ENCODE measurements at regions not wholly inside any gene's neighbourhood (a gene's known extent, or its start where the extent isn't known, plus 50 kb on each side); places are given as distances from the start of the nearest gene placed in this dataset.

DNA sequence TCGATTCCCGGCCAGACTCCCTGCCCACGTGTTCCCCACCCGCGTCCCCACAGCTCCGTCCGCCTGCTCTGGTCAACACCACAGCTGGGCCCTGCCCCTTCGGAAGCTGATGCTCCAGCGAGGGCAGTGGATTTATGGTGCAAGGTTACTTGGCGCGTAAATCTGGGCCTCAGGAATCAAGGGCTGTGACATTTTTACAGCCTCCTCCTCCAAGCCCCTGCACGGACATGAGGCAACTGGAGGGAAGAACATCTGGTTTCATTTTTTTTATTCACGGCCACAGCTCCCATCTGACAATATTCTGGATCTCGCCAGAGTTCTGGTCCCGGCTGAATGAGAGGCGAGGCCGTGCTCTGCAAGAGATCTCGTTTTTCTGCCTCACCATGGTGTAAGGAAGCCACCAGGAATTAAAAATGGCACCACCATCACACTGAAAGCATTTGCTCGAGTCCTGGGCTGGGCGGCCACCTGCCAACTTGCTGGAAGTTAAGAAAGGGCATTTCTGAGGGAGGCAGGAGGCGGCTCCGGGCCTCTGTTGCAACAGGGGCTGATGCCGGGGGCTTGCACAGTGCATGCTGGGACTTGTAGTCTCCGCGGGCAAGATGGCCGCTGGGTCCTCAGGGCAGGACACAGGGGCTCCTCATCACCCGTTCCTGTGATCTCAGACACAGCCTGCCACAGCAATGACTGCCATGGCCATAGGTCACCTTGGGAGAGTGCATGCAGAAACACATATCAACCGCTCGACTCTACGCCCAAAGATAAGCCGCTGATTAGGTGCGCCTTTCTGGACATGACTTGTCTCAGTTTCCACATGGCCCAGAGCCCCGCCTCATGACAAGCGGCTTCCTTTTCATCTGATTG is 148.5 kb downstream of the LY86 start (continued):
- TF ChIP-seq KDM4B (IDR thresholded peaks at IDR 0.05; ENCODE audit: borderline replicate concordance in 2 of 2, low read depth in 1 of 2) = no peak
- no peak for TF ChIP-seq NR4A1 (CRISPR knock-in tag; IDR thresholded peaks at IDR 0.05)
- TF ChIP-seq NR4A1 (tag; IDR thresholded peaks at IDR 0.05) = 0 out of 2 replicates have a peak, but pooled peaks have one; percentile 54
- TF ChIP-seq SIX5 (IDR thresholded peaks at IDR 0.05; ENCODE audit: borderline replicate concordance in 1 of 2, insufficient read depth in 1 of 2, low read depth in 1 of 2, low read length in 2 of 2) = peak; percentile 79 to 80; a peak in 3 of 4 replicates
- 0 out of 2 replicates have a peak, but pooled peaks have one; percentile 50 for TF ChIP-seq NBN (IDR thresholded peaks at IDR 0.05; ENCODE audit: low read depth)
- TF ChIP-seq, protein P1, sequence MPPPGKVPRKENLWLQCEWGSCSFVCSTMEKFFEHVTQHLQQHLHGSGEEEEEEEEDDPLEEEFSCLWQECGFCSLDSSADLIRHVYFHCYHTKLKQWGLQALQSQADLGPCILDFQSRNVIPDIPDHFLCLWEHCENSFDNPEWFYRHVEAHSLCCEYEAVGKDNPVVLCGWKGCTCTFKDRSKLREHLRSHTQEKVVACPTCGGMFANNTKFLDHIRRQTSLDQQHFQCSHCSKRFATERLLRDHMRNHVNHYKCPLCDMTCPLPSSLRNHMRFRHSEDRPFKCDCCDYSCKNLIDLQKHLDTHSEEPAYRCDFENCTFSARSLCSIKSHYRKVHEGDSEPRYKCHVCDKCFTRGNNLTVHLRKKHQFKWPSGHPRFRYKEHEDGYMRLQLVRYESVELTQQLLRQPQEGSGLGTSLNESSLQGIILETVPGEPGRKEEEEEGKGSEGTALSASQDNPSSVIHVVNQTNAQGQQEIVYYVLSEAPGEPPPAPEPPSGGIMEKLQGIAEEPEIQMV (tag; conservative IDR thresholded peaks at IDR 0.05; ENCODE audit: low read depth) = no peak
- TF ChIP-seq ZNF239 (CRISPR knock-in tag; IDR thresholded peaks at IDR 0.05) = no peak
- 0 out of 2 replicates have a peak, but pooled peaks have one; percentile 29 for TF ChIP-seq SMC3 (conservative IDR thresholded peaks at IDR 0.05; ENCODE audit: insufficient read depth, low read depth, low read length)
- TF ChIP-seq, protein P2, sequence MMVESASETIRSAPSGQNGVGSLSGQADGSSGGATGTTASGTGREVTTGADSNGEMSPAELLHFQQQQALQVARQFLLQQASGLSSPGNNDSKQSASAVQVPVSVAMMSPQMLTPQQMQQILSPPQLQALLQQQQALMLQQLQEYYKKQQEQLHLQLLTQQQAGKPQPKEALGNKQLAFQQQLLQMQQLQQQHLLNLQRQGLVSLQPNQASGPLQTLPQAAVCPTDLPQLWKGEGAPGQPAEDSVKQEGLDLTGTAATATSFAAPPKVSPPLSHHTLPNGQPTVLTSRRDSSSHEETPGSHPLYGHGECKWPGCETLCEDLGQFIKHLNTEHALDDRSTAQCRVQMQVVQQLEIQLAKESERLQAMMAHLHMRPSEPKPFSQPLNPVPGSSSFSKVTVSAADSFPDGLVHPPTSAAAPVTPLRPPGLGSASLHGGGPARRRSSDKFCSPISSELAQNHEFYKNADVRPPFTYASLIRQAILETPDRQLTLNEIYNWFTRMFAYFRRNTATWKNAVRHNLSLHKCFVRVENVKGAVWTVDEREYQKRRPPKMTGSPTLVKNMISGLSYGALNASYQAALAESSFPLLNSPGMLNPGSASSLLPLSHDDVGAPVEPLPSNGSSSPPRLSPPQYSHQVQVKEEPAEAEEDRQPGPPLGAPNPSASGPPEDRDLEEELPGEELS (CRISPR knock-in tag; IDR thresholded peaks at IDR 0.05; ENCODE audit: borderline replicate concordance) = no peak
- TF ChIP-seq ZNF146 (CRISPR knock-in tag; IDR thresholded peaks at IDR 0.05; ENCODE audit: unreplicated experiment) = no peak
- TF ChIP-seq ZFPM2 (CRISPR knock-in tag; IDR thresholded peaks at IDR 0.05) = no peak
- TF ChIP-seq, protein P3, sequence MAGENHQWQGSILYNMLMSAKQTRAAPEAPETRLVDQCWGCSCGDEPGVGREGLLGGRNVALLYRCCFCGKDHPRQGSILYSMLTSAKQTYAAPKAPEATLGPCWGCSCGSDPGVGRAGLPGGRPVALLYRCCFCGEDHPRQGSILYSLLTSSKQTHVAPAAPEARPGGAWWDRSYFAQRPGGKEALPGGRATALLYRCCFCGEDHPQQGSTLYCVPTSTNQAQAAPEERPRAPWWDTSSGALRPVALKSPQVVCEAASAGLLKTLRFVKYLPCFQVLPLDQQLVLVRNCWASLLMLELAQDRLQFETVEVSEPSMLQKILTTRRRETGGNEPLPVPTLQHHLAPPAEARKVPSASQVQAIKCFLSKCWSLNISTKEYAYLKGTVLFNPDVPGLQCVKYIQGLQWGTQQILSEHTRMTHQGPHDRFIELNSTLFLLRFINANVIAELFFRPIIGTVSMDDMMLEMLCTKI (IDR thresholded peaks at IDR 0.05; ENCODE audit: partially characterized antibody) = no peak
- TF ChIP-seq FOXM1 (IDR thresholded peaks at IDR 0.05; ENCODE audit: low read depth) = no peak
- 0 out of 2 replicates have a peak, but pooled peaks have one; percentile 39 for TF ChIP-seq FOXM1 (CRISPR knock-in tag; IDR thresholded peaks at IDR 0.05; ENCODE audit: low read depth)
- TF ChIP-seq NFE2 (IDR thresholded peaks at IDR 0.05; ENCODE audit: low read depth) = 0 out of 2 replicates have a peak, but pooled peaks have one; percentile 1
- no peak for TF ChIP-seq ZNF347 (CRISPR knock-in tag; IDR thresholded peaks at IDR 0.05; ENCODE audit: low read depth)
- TF ChIP-seq ATF7 (IDR thresholded peaks at IDR 0.05) = 0 out of 2 replicates have a peak, but pooled peaks have one; percentile 52
- no peak for TF ChIP-seq ZNF3 (CRISPR knock-in tag; IDR thresholded peaks at IDR 0.05)
- TF ChIP-seq, protein P4, sequence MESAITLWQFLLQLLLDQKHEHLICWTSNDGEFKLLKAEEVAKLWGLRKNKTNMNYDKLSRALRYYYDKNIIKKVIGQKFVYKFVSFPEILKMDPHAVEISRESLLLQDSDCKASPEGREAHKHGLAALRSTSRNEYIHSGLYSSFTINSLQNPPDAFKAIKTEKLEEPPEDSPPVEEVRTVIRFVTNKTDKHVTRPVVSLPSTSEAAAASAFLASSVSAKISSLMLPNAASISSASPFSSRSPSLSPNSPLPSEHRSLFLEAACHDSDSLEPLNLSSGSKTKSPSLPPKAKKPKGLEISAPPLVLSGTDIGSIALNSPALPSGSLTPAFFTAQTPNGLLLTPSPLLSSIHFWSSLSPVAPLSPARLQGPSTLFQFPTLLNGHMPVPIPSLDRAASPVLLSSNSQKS (CRISPR knock-in tag; IDR thresholded peaks at IDR 0.05) = no peak

Measured in K562 (cell line).